Adrenal gland (tissue), 9 donors: ENCODE measurements at regions not wholly inside any gene's neighbourhood (a gene's known extent, or its start where the extent isn't known, plus 50 kb on each side); places are given as distances from the start of the nearest gene placed in this dataset.

Experiments
- DNase-seq, 7 donors: peaks; one replicate each; pipeline ENCODE4 v3.0.0-alpha.2; 2019 to 2020
- H3K27ac ChIP-seq, 5 donors: fragments of 200-600 bp; sonication (generic) in 4 of 5; 1 replicate in 3 of 5; 2 replicates in 2 of 5; pipeline versions ENCODE4 v1.5.1 to v1.8.0; 2016 to 2020; ENCODE audit warnings: mild to moderate bottlenecking in 1 of 5
- H3K27me3 ChIP-seq: fragments of 200-600 bp; 2 replicates; pipeline ENCODE4 v1.8.0; 2021
- H3K36me3 ChIP-seq, 2 donors: fragments of 200-600 bp; replicated peaks in 1 of 2; 1 replicate in 1 of 2; 2 replicates in 1 of 2; pipeline versions ENCODE4 v1.5.1 to v1.8.0; 2018 to 2022
- H3K4me1 ChIP-seq, 2 donors: fragments of 200-600 bp; replicated peaks in 1 of 2; 1 replicate in 1 of 2; 2 replicates in 1 of 2; pipeline versions ENCODE4 v1.5.1 to v1.8.0; 2018 to 2021
- H3K4me3 ChIP-seq, 4 donors: fragments of 200-600 bp; sonication (generic) in 3 of 4; one replicate each; pipeline ENCODE4 v1.5.1; 2016 to 2018
- H3K9me3 ChIP-seq, 3 donors: fragments of 200-600 bp; sonication (generic) in 1 of 3; replicated peaks in 1 of 3; 1 replicate in 2 of 3; 2 replicates in 1 of 3; pipeline versions ENCODE4 v1.5.1 to v1.8.0; 2016 to 2021
- CTCF ChIP-seq, 6 experiments: fragments of 450-650 bp in 4 of 6; fragments of 200-600 bp in 2 of 6; sonication (generic) in 1 of 6; IDR thresholded peaks; 1 replicate in 5 of 6; 2 replicates in 1 of 6; pipeline versions ENCODE4 v1.5.1 to v1.8.0; 2016 to 2021; ENCODE audit warnings: antibody characterized with exemption in 6 of 6, mild to moderate bottlenecking in 2 of 6, moderate library complexity in 1 of 6
- POLR2A ChIP-seq, 2 donors: fragments of 450-650 bp; IDR thresholded peaks; one replicate each; pipeline ENCODE4 v1.6.1; 2017; ENCODE audit warnings: antibody characterized with exemption in 2 of 2, mild to moderate bottlenecking in 2 of 2, moderate library complexity in 1 of 2
- WGBS, 4 donors: extraction: QIAGEN DNeasy Blood & Tissue Kit in 2 of 4; methylation state at CpG; one replicate each; pipeline versions ENCODE4 v1.1.5 to v1.1.7; 2013 to 2017; 5-methylcytosine and 5-hydroxymethylcytosine counted together
- intact Hi-C, 2 donors: fragments of 100-400 bp; cut with DNase I; formaldehyde crosslinking; loops; one replicate each; pipeline versions ENCODE4 v1.14.1 to v1.15.0; 2022 to 2023
- donor health status: healthy with polysubstance abuse.
- donor health status: Bipolar disorder and iron deficiency.
- donor health status: DM: yes; HTN: yes; CAD: no.
- donor health status: DM: no; HTN: no; CAD: no.
- donor health status: DM: no; HTN: no; CAD: no.

GRCh38 chr10:2701802-2702201, 365.5 kb upstream of the PFKP start:
- TF ChIP-seq CTCF (IDR thresholded peaks at IDR 0.05) = no peak
- no peak for TF ChIP-seq POLR2A (IDR thresholded peaks at IDR 0.05)
- Histone ChIP-seq H3K4me3 (no peak overlapping the region), H3K27ac (no peak overlapping the region), H3K4me1 (no peaks in the 10 kb centered on the region), H3K36me3 (no peaks in the 10 kb centered on the region), H3K27me3 (no peaks in the 10 kb centered on the region), H3K9me3 (no peaks in the 10 kb centered on the region)
- intact Hi-C loops = no loop called here
- DNase-seq = no peak
- 78 to 88% (median 87%) methylated on average over 8 to 11 of the region's 11 CpGs for WGBS, 4 donors

- H3K4me3 ChIP-seq = no peak overlapping the region
- intact Hi-C loops = no loop called here
- no peaks in the 10 kb centered on the region for H3K36me3 ChIP-seq
- H3K27me3 ChIP-seq = no peaks in the 10 kb centered on the region
- no peak for DNase-seq
- H3K4me1 ChIP-seq = no peaks in the 10 kb centered on the region
- TF ChIP-seq CTCF (IDR thresholded peaks at IDR 0.05) = no peak
- 67 to 73% (median 69%) methylated on average over 5 to 6 of the region's 6 CpGs for WGBS, 4 donors
- H3K27ac ChIP-seq = no peak overlapping the region
- H3K9me3 ChIP-seq = no peaks in the 10 kb centered on the region
Measured at GRCh38 chr10:2700626-2701305, 366.6 kb upstream of the PFKP start.

- 12 to 46% (median 33%) methylated on average over 1 of the region's 1 CpG for WGBS, 4 donors
- Histone ChIP-seq H3K27me3 (no peaks in the 10 kb centered on the region), H3K4me1 (no peaks in the 10 kb centered on the region), H3K9me3 (no peaks in the 10 kb centered on the region), H3K36me3 (no peaks in the 10 kb centered on the region), H3K4me3 (no peak overlapping the region), H3K27ac (no peak overlapping the region)
- DNase-seq = no peak
- intact Hi-C loops = no loop called here
- TF ChIP-seq CTCF (IDR thresholded peaks at IDR 0.05) (no peak), POLR2A (IDR thresholded peaks at IDR 0.05) (no peak)
Measured at GRCh38 chr10:2688958-2689357, 378.4 kb upstream of the PFKP start.

- H3K27ac ChIP-seq = no peak overlapping the region
- no peaks in the 10 kb centered on the region for H3K4me1 ChIP-seq
- no peaks in the 10 kb centered on the region for H3K9me3 ChIP-seq
- TF ChIP-seq POLR2A (IDR thresholded peaks at IDR 0.05) (no peak), CTCF (IDR thresholded peaks at IDR 0.05) (no peak)
- intact Hi-C loops = no loop called here
- H3K36me3 ChIP-seq = no peaks in the 10 kb centered on the region
- no peaks in the 10 kb centered on the region for H3K27me3 ChIP-seq
- 64 to 82% (median 79%) methylated on average over 3 of the region's 3 CpGs for WGBS, 4 donors
- DNase-seq = no peak
- no peak overlapping the region for H3K4me3 ChIP-seq
Measured at GRCh38 chr10:2686691-2687090, 380.7 kb upstream of the PFKP start.
